Endodermal cell (in vitro differentiated cells): ENCODE measurements at regions not wholly inside any gene's neighbourhood (a gene's known extent, or its start where the extent isn't known, plus 50 kb on each side); places are given as distances from the start of the nearest gene placed in this dataset.
"Not testable (repeated sequence)": the region's sequence is repeated elsewhere in the genome, so short reads cannot be mapped to it uniquely, and the experiment has no call there.

Experiments
- DNase-seq: peaks from one replicate; pipeline ENCODE4 v3.0.0-alpha.2; 2017
- H3K27ac ChIP-seq: 2 replicates; pipeline ENCODE4 v1.5.1; 2013; ENCODE audit warnings: mild to moderate bottlenecking, low read depth, low read length, moderate library complexity
- H3K27me3 ChIP-seq: 2 replicates; pipeline ENCODE4 v1.6.1; 2013; ENCODE audit warnings: mild to moderate bottlenecking, low read length, moderate library complexity; ENCODE audit not compliant: insufficient read depth, control insufficient read depth, poor library complexity, severe bottlenecking
- H3K36me3 ChIP-seq: 2 replicates; pipeline ENCODE4 v1.7.0; 2013; ENCODE audit warnings: mild to moderate bottlenecking, low read length, moderate library complexity; ENCODE audit not compliant: control insufficient read depth, insufficient read depth
- H3K4me1 ChIP-seq: one replicate; pipeline ENCODE4 v1.7.0; 2013; ENCODE audit warnings: low read length; ENCODE audit not compliant: control insufficient read depth, insufficient read depth
- H3K4me3 ChIP-seq: 2 replicates; pipeline ENCODE4 v1.5.1; 2013; ENCODE audit warnings: mild to moderate bottlenecking, low read length, moderate library complexity
- H3K9ac ChIP-seq: 2 replicates; pipeline ENCODE4 v1.6.1; 2013; ENCODE audit warnings: mild to moderate bottlenecking, low read length, moderate library complexity; ENCODE audit not compliant: poor library complexity, severe bottlenecking; ENCODE audit errors: extremely low read depth
- H3K9me3 ChIP-seq: 2 replicates; pipeline ENCODE4 v1.6.1; 2013; ENCODE audit warnings: mild to moderate bottlenecking, low read length, moderate library complexity; ENCODE audit not compliant: control insufficient read depth
- H3K27ac Mint-ChIP-seq: 2 replicates; pipeline ENCODE4 v1.8.0; 2020; ENCODE audit warnings: mixed read lengths
- H3K27me3 Mint-ChIP-seq: 2 replicates; pipeline ENCODE4 v1.8.0; 2021; ENCODE audit warnings: mild to moderate bottlenecking, mixed read lengths; ENCODE audit not compliant: insufficient read depth
- H3K36me3 Mint-ChIP-seq: 2 replicates; pipeline ENCODE4 v1.8.0; 2020; ENCODE audit warnings: low read depth, mixed read lengths
- H3K4me1 Mint-ChIP-seq: 2 replicates; pipeline ENCODE4 v1.8.0; 2020; ENCODE audit warnings: mixed read lengths
- H3K4me3 Mint-ChIP-seq: 2 replicates; pipeline ENCODE4 v1.8.0; 2020; ENCODE audit warnings: mild to moderate bottlenecking, moderate library complexity, mixed read lengths
- H3K9me3 Mint-ChIP-seq: 2 replicates; pipeline ENCODE4 v1.8.0; 2020; ENCODE audit warnings: mild to moderate bottlenecking, mixed read lengths
- CTCF ChIP-seq: fragments of 200-600 bp; sonication (generic); conservative IDR thresholded peaks from 2 replicates; pipeline ENCODE4 v1.5.0; 2021; ENCODE audit warnings: antibody characterized with exemption, mild to moderate bottlenecking
- WGBS, 2 experiments: methylation state at CpG; one replicate each; pipeline versions ENCODE4 v1.1.5 to v1.1.7; 2013; ENCODE audit warnings: missing lambda C conversion rate in 2 of 2, mixed read lengths in 1 of 2; ENCODE audit not compliant: insufficient coverage in 1 of 2, insufficient read length in 1 of 2; 5-methylcytosine and 5-hydroxymethylcytosine counted together

- no peak overlapping the region for H3K27ac Mint-ChIP-seq
- H3K36me3 Mint-ChIP-seq, result no peaks in the 10 kb centered on the region
- H3K27me3 Mint-ChIP-seq, result no peaks in the 10 kb centered on the region
- no peak overlapping the region for H3K4me3 Mint-ChIP-seq
- DNase-seq, result no peak
- TF ChIP-seq CTCF, result no peak
- Histone ChIP-seq H3K9me3 (peaks cover 22% of the 10 kb centered on the region), H3K9ac (no peak overlapping the region), H3K27me3 (no peaks in the 10 kb centered on the region), H3K36me3 (no peaks in the 10 kb centered on the region), H3K4me3 (no peak overlapping the region), H3K4me1 (no peaks in the 10 kb centered on the region), H3K27ac (no peak overlapping the region)
- 77 to 91% methylated on average over 4 to 5 of the region's 5 CpGs for WGBS, 2 experiments
- H3K4me1 Mint-ChIP-seq, result peaks cover 6% of the 10 kb centered on the region
- peaks cover 36% of the 10 kb centered on the region for H3K9me3 Mint-ChIP-seq
These were observed 150.1 kb upstream of the NTRK2 start for GRCh38 chr9:84519413-84519812.

DNA sequence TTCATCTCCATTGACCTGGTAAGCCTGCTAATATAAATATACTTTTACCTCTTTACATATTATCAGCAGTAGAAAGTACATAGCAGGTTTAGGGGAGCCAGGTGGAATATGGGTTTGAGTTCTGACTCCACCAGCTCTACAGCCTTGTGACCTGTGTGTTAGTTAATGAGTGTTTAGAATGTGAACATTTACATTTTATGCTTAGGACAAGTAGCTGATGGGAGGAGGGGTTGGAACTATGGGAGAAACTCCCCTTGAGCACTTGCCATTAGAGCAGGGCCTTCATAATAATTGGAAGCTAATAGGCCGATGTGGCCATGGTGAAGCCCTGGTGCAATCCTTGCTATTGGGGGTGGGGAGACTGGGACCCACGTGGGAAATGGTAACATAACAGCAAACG lies 148.3 kb upstream of the NTRK2 start:
- Histone ChIP-seq H3K4me1 (no peaks in the 10 kb centered on the region), H3K27ac (no peak overlapping the region), H3K9ac (no peak overlapping the region), H3K27me3 (no peaks in the 10 kb centered on the region), H3K9me3 (peaks cover 36% of the 10 kb centered on the region), H3K4me3 (no peak overlapping the region), H3K36me3 (no peaks in the 10 kb centered on the region)
- Mint-ChIP-seq H3K27ac (no peak overlapping the region), H3K27me3 (no peaks in the 10 kb centered on the region), H3K9me3 (peaks cover 53% of the 10 kb centered on the region), H3K4me1 (no peaks in the 10 kb centered on the region), H3K36me3 (peaks cover 3% of the 10 kb centered on the region), H3K4me3 (no peak overlapping the region)
- WGBS, 2 experiments, result 74 to 89% methylated on average over 3 of the region's 3 CpGs
- DNase-seq, result no peak
- no peak for TF ChIP-seq CTCF

GRCh38 chr9:84526211-84526610 lies 143.3 kb upstream of the NTRK2 start:
- not testable (repeated sequence) for H3K36me3 ChIP-seq, H3K9ac ChIP-seq, DNase-seq, H3K4me1 ChIP-seq, H3K4me3 Mint-ChIP-seq, H3K4me1 Mint-ChIP-seq, H3K36me3 Mint-ChIP-seq, H3K4me3 ChIP-seq, H3K27ac Mint-ChIP-seq, H3K27me3 ChIP-seq, H3K27me3 Mint-ChIP-seq, H3K27ac ChIP-seq
- H3K9me3 Mint-ChIP-seq, result peaks cover 63% of the 10 kb centered on the region
- H3K9me3 ChIP-seq, result peaks cover 35% of the 10 kb centered on the region
- WGBS, 2 experiments, result 97% methylated on average over 6 to 26 of the region's 26 CpGs

- H3K4me1 ChIP-seq, H3K4me1 Mint-ChIP-seq, H3K36me3 ChIP-seq, H3K27ac ChIP-seq, H3K27me3 Mint-ChIP-seq, H3K36me3 Mint-ChIP-seq, H3K4me3 Mint-ChIP-seq, H3K4me3 ChIP-seq, H3K9ac ChIP-seq, DNase-seq, H3K27me3 ChIP-seq, H3K27ac Mint-ChIP-seq: not testable (repeated sequence)
- H3K9me3 Mint-ChIP-seq, result peaks cover 70% of the 10 kb centered on the region
- 94 to 95% methylated on average over 12 to 49 of the region's 49 CpGs for WGBS, 2 experiments
- H3K9me3 ChIP-seq, result peaks cover 35% of the 10 kb centered on the region
These were observed 142.3 kb upstream of the NTRK2 start for GRCh38 chr9:84527060-84527720.

GRCh38 chr9:84535973-84536372 lies 133.6 kb upstream of the NTRK2 start:
- not testable (repeated sequence) for H3K27ac ChIP-seq, H3K27me3 ChIP-seq, H3K9ac ChIP-seq, H3K27me3 Mint-ChIP-seq, H3K36me3 Mint-ChIP-seq, H3K4me3 ChIP-seq, H3K36me3 ChIP-seq, H3K4me1 Mint-ChIP-seq, H3K4me1 ChIP-seq
- peak; percentile 80 for DNase-seq
- peaks cover 20% of the 10 kb centered on the region for H3K9me3 ChIP-seq
- 37 to 43% methylated on average over 4 to 10 of the region's 10 CpGs for WGBS, 2 experiments
- peak overlapping the region; percentile 28 for H3K4me3 Mint-ChIP-seq
- peak overlapping the region; percentile 87 for H3K27ac Mint-ChIP-seq
- peaks cover 62% of the 10 kb centered on the region for H3K9me3 Mint-ChIP-seq
